ENCODE measurements at regions not wholly inside any gene's neighbourhood (a gene's known extent, or its start where the extent isn't known, plus 50 kb on each side); places are given as distances from the start of the nearest gene placed in this dataset.

DNA sequence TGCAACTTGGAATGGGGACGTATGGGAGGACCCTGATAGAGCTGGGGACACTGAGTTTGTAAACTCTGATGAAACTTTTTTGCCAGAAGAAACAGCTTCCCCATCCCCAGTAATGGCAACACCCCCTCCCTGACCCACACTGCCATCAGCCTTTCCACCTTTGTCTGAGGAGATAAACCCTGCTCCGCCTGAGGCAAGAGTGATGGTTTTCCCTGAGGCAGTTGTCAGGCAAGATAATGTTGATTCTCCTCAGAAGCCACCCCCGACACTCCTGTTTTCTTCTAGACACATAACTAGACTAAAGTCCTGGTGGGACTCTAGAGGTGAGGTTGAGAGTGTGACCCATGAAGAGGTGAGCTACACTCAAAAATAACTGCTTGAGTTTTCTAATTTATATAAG is 71.9 kb upstream of the STK26 start:
- no peaks in the 10 kb centered on the region for H3K4me1 ChIP-seq (ENCODE audit: insufficient read depth, low read length, poor library complexity, severe bottlenecking)

DNA sequence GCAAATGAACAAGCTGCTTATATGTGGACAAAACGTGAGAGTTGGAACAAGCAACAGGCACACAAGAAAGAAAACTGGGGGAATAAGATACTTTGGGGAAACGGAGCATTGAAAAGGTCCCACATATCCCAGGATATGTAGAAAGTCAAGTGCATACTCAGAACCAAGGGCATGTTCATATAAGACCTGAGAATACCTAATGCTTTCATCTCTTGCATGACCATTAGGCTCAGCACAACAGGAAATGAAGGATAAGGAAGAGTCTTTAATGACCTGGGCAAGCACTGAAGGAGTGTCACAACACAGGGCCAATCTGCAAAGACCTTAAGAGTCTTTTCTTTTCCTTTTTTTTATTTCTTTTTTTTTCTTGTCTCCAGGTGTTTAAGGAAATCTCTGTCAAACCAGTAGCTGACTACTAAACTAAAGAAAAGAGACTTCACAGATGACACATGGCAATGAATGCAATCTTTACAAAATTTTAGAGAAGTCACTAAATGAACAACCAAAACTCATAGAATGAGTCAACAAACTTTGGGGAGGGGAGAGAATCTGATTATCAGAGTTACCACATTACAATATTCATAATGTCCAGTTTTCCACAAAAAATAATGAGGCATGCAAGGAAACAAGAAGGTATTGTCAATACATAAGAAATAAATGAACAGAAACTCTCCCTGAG is 67.9 kb upstream of the STK26 start:
- H3K4me1 ChIP-seq (ENCODE audit: insufficient read depth, low read length, poor library complexity, severe bottlenecking) = no peaks in the 10 kb centered on the region
- H3K36me3 ChIP-seq (ENCODE audit: insufficient read depth, low read length) = no peaks in the 10 kb centered on the region
- no peak overlapping the region for H2AFZ ChIP-seq (ENCODE audit: low read length)
- H3K4me2 ChIP-seq (ENCODE audit: low read depth, low read length, poor library complexity, severe bottlenecking) = no peak overlapping the region
- no peaks in the 10 kb centered on the region for H4K20me1 ChIP-seq (ENCODE audit: insufficient read depth, low read length, poor library complexity, severe bottlenecking)
- no peak overlapping the region for H3K9ac ChIP-seq (ENCODE audit: low read depth, low read length, poor library complexity, severe bottlenecking)
- H3F3A ChIP-seq (ENCODE audit: low read depth) = no peaks in the 10 kb centered on the region
- TF ChIP-seq, protein P1, sequence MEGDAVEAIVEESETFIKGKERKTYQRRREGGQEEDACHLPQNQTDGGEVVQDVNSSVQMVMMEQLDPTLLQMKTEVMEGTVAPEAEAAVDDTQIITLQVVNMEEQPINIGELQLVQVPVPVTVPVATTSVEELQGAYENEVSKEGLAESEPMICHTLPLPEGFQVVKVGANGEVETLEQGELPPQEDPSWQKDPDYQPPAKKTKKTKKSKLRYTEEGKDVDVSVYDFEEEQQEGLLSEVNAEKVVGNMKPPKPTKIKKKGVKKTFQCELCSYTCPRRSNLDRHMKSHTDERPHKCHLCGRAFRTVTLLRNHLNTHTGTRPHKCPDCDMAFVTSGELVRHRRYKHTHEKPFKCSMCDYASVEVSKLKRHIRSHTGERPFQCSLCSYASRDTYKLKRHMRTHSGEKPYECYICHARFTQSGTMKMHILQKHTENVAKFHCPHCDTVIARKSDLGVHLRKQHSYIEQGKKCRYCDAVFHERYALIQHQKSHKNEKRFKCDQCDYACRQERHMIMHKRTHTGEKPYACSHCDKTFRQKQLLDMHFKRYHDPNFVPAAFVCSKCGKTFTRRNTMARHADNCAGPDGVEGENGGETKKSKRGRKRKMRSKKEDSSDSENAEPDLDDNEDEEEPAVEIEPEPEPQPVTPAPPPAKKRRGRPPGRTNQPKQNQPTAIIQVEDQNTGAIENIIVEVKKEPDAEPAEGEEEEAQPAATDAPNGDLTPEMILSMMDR (conservative IDR thresholded peaks at IDR 0.05; ENCODE audit: low read length) = no peak
- no peak for TF ChIP-seq EZH2phosphoT487 (IDR thresholded peaks at IDR 0.05; ENCODE audit: borderline replicate concordance)
- no peaks in the 10 kb centered on the region for H3K27me3 ChIP-seq (ENCODE audit: insufficient read depth, low read length, poor library complexity, severe bottlenecking)
- H3K4me3 ChIP-seq (ENCODE audit: low read length, poor library complexity, severe bottlenecking) = no peak overlapping the region
- H3K9me2 ChIP-seq (replicated peaks; ENCODE audit: low read depth, low read length) = no peaks in the 10 kb centered on the region
- H3K9me3 ChIP-seq (ENCODE audit: insufficient read depth, low read depth, low read length) = no peaks in the 10 kb centered on the region
- no peaks in the 10 kb centered on the region for H3K79me2 ChIP-seq (ENCODE audit: insufficient read depth, low read length)

More for the DNA sequence above, 71.9 kb upstream of the STK26 start:
- no peaks in the 10 kb centered on the region for H3K9me2 ChIP-seq (replicated peaks; ENCODE audit: low read depth, low read length)
- no peaks in the 10 kb centered on the region for H3K27me3 ChIP-seq (ENCODE audit: insufficient read depth, low read length, poor library complexity, severe bottlenecking)
- no peaks in the 10 kb centered on the region for H3K36me3 ChIP-seq (ENCODE audit: insufficient read depth, low read length)
- no peak overlapping the region for H3K4me2 ChIP-seq (ENCODE audit: low read depth, low read length, poor library complexity, severe bottlenecking)
- H3K9me3 ChIP-seq (ENCODE audit: insufficient read depth, low read depth, low read length) = no peaks in the 10 kb centered on the region
- no peaks in the 10 kb centered on the region for H3K79me2 ChIP-seq (ENCODE audit: insufficient read depth, low read length)
- no peaks in the 10 kb centered on the region for H3F3A ChIP-seq (ENCODE audit: low read depth)
- H3K4me3 ChIP-seq (ENCODE audit: low read length, poor library complexity, severe bottlenecking) = no peak overlapping the region
- no peaks in the 10 kb centered on the region for H4K20me1 ChIP-seq (ENCODE audit: insufficient read depth, low read length, poor library complexity, severe bottlenecking)
- no peak overlapping the region for H2AFZ ChIP-seq (ENCODE audit: low read length)
- no peak overlapping the region for H3K9ac ChIP-seq (ENCODE audit: low read depth, low read length, poor library complexity, severe bottlenecking)
- TF ChIP-seq EZH2phosphoT487 (IDR thresholded peaks at IDR 0.05; ENCODE audit: borderline replicate concordance) = no peak
- TF ChIP-seq, protein P1 (conservative IDR thresholded peaks at IDR 0.05; ENCODE audit: low read length) = no peak

DNA sequence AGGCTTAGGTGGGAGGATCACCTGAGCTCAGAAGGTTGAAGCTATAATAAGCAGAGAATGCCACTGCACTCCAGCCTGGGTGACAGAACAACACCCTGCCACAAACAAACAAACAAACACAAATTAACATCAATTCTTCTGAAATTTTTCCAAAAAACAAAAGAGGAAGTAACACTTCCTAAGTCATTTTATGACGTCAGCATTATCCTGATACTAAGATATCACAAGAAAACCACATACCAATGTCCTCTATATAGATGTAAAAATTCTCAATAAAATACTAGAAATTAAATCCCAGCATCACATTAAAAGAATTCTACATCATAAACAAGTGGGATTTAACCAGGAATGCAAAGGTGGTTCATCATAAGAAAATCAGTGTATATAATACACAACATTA is 64.4 kb upstream of the STK26 start:
- H4K20me1 ChIP-seq (ENCODE audit: insufficient read depth, low read length, poor library complexity, severe bottlenecking) = no peaks in the 10 kb centered on the region
- TF ChIP-seq EZH2phosphoT487 (IDR thresholded peaks at IDR 0.05; ENCODE audit: borderline replicate concordance) = no peak
- TF ChIP-seq, protein P1 (conservative IDR thresholded peaks at IDR 0.05; ENCODE audit: low read length) = no peak
- no peaks in the 10 kb centered on the region for H3K4me1 ChIP-seq (ENCODE audit: insufficient read depth, low read length, poor library complexity, severe bottlenecking)
- no peaks in the 10 kb centered on the region for H3K9me2 ChIP-seq (replicated peaks; ENCODE audit: low read depth, low read length)
- H3K27me3 ChIP-seq (ENCODE audit: insufficient read depth, low read length, poor library complexity, severe bottlenecking) = no peaks in the 10 kb centered on the region
- no peaks in the 10 kb centered on the region for H3K79me2 ChIP-seq (ENCODE audit: insufficient read depth, low read length)
- H3K36me3 ChIP-seq (ENCODE audit: insufficient read depth, low read length) = no peaks in the 10 kb centered on the region
- H2AFZ ChIP-seq (ENCODE audit: low read length) = no peak overlapping the region
- H3K9me3 ChIP-seq (ENCODE audit: insufficient read depth, low read depth, low read length) = no peaks in the 10 kb centered on the region
- H3K4me2 ChIP-seq (ENCODE audit: low read depth, low read length, poor library complexity, severe bottlenecking) = no peak overlapping the region
- H3F3A ChIP-seq (ENCODE audit: low read depth) = no peaks in the 10 kb centered on the region
- H3K9ac ChIP-seq (ENCODE audit: low read depth, low read length, poor library complexity, severe bottlenecking) = no peak overlapping the region
- no peak overlapping the region for H3K4me3 ChIP-seq (ENCODE audit: low read length, poor library complexity, severe bottlenecking)

Measured in Loucy (cell line).